LNCaP clone FGC (cell line): ENCODE measurements at regions not wholly inside any gene's neighbourhood (a gene's known extent, or its start where the extent isn't known, plus 50 kb on each side); places are given as distances from the start of the nearest gene placed in this dataset.

ENCODE experiments used
- DNase-seq: peaks from one replicate; pipeline ENCODE4 v3.0.0-alpha.2; 2011; ENCODE audit warnings: low read depth
- H3K4me3 ChIP-seq: 2 replicates; pipeline ENCODE4 v1.5.1; 2011; ENCODE audit warnings: mild to moderate bottlenecking, low read depth, low read length, control low read depth
- CTCF ChIP-seq: IDR thresholded peaks from 2 replicates; pipeline ENCODE4 v1.5.1; 2012; ENCODE audit warnings: mild to moderate bottlenecking; ENCODE audit not compliant: control insufficient read depth, insufficient read depth; ENCODE audit errors: extremely low read depth

GRCh38 chr6:85066266-85066665, 301.9 kb upstream of the TBX18 start:
- H3K4me3 ChIP-seq: no peak overlapping the region
- no peak for TF ChIP-seq CTCF
- no peak for DNase-seq

GRCh38 chr6:85065831-85066230, 301.4 kb upstream of the TBX18 start:
- no peak for DNase-seq
- no peak overlapping the region for H3K4me3 ChIP-seq
- TF ChIP-seq CTCF: no peak

GRCh38 chr6:85063611-85064010, 299.2 kb upstream of the TBX18 start:
- no peak for TF ChIP-seq CTCF
- no peak for DNase-seq
- H3K4me3 ChIP-seq: no peak overlapping the region

GRCh38 chr6:85062884-85063283, 298.5 kb upstream of the TBX18 start:
- no peak overlapping the region for H3K4me3 ChIP-seq
- TF ChIP-seq CTCF: no peak
- no peak for DNase-seq

GRCh38 chr6:85058806-85059205, 294.4 kb upstream of the TBX18 start:
- no peak for TF ChIP-seq CTCF
- no peak for DNase-seq
- no peak overlapping the region for H3K4me3 ChIP-seq

GRCh38 chr6:85050149-85050548, 285.8 kb upstream of the TBX18 start:
- no peak for TF ChIP-seq CTCF
- no peak for DNase-seq
- no peak overlapping the region for H3K4me3 ChIP-seq

GRCh38 chr6:85049282-85049681, 284.9 kb upstream of the TBX18 start:
- TF ChIP-seq CTCF: no peak
- no peak overlapping the region for H3K4me3 ChIP-seq
- DNase-seq: no peak
